Mucosa of descending colon (tissue), 3 donors: ENCODE measurements at regions not wholly inside any gene's neighbourhood (a gene's known extent, or its start where the extent isn't known, plus 50 kb on each side); places are given as distances from the start of the nearest gene placed in this dataset.

Experiments used
- ATAC-seq: fragments of 200-7000 bp; cut with Tn5 transposase; one replicate; pipeline ENCODE4 v1.9.1; 2020; ENCODE audit warnings: mild to moderate bottlenecking, moderate library complexity
- DNase-seq, 3 donors: peaks; one replicate each; pipeline ENCODE4 v3.0.0-alpha.2; 2020
- H3K36me3 ChIP-seq: fragments of 200-600 bp; one replicate; pipeline ENCODE4 v1.8.0; 2021; ENCODE audit warnings: low read depth, mild to moderate bottlenecking
- H3K4me1 ChIP-seq: fragments of 200-600 bp; one replicate; pipeline ENCODE4 v1.8.0; 2021; ENCODE audit warnings: low read depth, mild to moderate bottlenecking
- H3K4me3 ChIP-seq: fragments of 200-600 bp; one replicate; pipeline ENCODE4 v1.8.0; 2021; ENCODE audit warnings: mild to moderate bottlenecking
- H3K9me3 ChIP-seq: fragments of 200-600 bp; one replicate; pipeline ENCODE4 v1.8.0; 2021; ENCODE audit warnings: mild to moderate bottlenecking
- intact Hi-C, 2 donors: fragments of 100-400 bp; cut with DNase I in 1 of 2; cut with micrococcal nuclease in 1 of 2; formaldehyde crosslinking; loops; one replicate each; pipeline versions ENCODE4 v1.11.0 to v1.11.1; 2022; cut with DNase I, micrococcal nuclease
- TF ChIP-seq, protein P1 (sequence below): fragments of 200-600 bp; IDR thresholded peaks from one replicate; pipeline ENCODE4 v1.8.0; 2022; ENCODE audit warnings: antibody characterized with exemption, mild to moderate bottlenecking
- donor health status: DM: no; HTN: no; CAD: no; lungs with moderate emphysema.
- donor health status: DM: no; HTN: no; CAD: no.
- donor health status: DM: no; HTN: yes; CAD: no.

DNA sequence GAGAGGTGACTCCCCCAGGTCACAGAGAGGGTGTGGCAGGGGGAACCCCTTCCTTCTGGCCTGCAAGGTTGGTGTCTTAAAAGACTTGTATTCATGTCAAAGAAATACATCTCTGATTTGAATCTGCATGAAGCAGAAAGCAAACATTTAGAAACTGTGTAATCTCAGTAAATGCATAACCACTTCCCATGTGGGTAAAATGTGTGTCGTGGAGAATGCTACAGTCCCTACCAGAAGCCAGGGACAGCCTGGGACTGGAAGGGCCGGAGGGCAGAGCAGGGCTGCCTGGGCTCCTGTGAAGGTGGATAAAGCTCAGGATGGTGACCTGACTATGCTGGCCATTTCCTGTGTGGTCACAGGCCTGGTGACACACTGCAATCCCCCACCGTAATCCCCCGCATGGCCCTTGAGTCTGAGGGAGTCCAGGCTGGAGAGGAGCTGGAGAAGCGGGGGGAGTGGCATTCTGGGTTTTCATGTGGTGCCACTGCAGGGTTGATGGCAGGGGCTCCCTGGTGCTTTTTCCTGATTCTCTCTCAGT, 102.2 kb downstream of the LRRC30 start:
- DNase-seq (no peak), ATAC-seq (no peak)
- H3K9me3 ChIP-seq, result no peaks in the 10 kb centered on the region
- no peaks in the 10 kb centered on the region for H3K4me1 ChIP-seq
- no peak overlapping the region for H3K4me3 ChIP-seq
- no peaks in the 10 kb centered on the region for H3K36me3 ChIP-seq
- intact Hi-C loops, result no loop called here
- TF ChIP-seq, protein P1, sequence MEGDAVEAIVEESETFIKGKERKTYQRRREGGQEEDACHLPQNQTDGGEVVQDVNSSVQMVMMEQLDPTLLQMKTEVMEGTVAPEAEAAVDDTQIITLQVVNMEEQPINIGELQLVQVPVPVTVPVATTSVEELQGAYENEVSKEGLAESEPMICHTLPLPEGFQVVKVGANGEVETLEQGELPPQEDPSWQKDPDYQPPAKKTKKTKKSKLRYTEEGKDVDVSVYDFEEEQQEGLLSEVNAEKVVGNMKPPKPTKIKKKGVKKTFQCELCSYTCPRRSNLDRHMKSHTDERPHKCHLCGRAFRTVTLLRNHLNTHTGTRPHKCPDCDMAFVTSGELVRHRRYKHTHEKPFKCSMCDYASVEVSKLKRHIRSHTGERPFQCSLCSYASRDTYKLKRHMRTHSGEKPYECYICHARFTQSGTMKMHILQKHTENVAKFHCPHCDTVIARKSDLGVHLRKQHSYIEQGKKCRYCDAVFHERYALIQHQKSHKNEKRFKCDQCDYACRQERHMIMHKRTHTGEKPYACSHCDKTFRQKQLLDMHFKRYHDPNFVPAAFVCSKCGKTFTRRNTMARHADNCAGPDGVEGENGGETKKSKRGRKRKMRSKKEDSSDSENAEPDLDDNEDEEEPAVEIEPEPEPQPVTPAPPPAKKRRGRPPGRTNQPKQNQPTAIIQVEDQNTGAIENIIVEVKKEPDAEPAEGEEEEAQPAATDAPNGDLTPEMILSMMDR, result no peak

DNA sequence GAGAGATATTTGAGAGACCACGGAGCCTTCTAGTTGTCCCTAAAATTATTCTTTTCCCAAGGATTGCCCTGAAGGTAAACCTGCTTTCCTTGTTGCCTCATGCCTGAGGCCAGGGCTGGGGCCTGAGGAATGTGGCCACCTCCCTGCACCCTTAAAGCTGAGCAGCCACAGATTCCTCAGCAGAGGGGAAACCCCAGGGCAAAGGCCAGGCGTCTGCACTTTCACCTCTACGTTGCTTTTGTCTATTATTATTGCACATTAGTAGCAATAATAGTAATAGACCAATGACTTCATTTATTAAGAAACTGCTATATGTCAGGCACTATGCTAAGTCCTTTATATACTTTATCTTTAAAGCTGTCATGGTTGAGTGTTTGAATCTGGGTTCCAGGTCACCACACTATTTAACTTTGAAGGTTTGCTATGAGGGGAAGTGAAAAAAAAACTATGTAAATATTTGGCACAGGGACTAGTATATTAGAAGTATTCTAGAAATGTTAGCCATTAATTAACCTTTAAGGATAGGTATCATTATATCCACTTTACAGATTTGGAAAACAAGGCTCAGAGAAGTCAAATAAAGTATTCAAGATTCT, 104.2 kb downstream of the LRRC30 start:
- Histone ChIP-seq H3K4me3 (no peak overlapping the region), H3K4me1 (no peaks in the 10 kb centered on the region), H3K9me3 (no peaks in the 10 kb centered on the region), H3K36me3 (no peaks in the 10 kb centered on the region)
- ATAC-seq, result no peak
- no peak for DNase-seq
- intact Hi-C loops, result no loop called here
- TF ChIP-seq, protein P1, result no peak

DNA sequence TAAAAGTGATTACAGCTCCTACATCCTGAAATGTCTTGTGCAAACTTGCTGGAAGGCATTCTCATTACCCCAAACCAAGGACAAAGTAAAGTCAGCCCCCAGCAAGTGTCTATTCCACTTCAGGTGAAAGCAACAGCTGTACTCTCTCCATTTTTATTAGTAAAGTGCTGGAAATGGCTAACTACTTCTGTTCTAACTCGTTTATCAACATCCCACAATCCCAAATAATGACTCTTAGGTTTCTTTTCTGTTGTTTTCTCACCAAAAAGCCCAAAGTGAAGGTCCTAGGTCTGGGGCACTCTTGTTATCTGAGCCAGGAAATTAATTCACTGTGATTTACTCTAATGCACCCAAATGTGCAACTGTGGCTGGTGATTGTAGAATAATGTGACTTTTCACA, 105.7 kb downstream of the LRRC30 start:
- Histone ChIP-seq H3K36me3 (no peaks in the 10 kb centered on the region), H3K4me1 (no peaks in the 10 kb centered on the region), H3K4me3 (no peak overlapping the region), H3K9me3 (no peaks in the 10 kb centered on the region)
- DNase-seq (no peak), ATAC-seq (no peak)
- intact Hi-C loops, result no loop called here
- TF ChIP-seq, protein P1, result no peak

DNA sequence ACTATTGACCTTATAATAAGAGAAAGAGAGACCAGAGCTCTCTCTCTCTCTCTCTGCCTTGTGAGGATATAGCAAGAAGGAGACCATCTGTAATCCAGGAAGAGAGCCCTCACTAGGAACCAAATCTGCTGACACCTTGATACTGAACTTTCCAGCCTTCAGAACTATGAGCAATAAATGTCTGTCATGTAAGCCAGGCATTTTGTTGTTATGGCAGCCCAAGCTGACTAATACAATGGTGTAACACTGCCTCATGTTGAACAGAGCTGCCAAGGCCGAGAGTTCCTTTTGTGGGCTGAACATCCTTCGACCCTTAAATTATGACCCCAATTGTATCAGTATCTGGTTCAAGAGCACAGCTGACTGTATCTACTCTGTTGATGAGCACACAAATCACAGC, 108.0 kb downstream of the LRRC30 start:
- Histone ChIP-seq H3K4me3 (no peak overlapping the region), H3K36me3 (no peaks in the 10 kb centered on the region), H3K4me1 (no peaks in the 10 kb centered on the region), H3K9me3 (no peaks in the 10 kb centered on the region)
- no peak for DNase-seq
- intact Hi-C loops, result no loop called here
- ATAC-seq, result no peak
- TF ChIP-seq, protein P1, result no peak

DNA sequence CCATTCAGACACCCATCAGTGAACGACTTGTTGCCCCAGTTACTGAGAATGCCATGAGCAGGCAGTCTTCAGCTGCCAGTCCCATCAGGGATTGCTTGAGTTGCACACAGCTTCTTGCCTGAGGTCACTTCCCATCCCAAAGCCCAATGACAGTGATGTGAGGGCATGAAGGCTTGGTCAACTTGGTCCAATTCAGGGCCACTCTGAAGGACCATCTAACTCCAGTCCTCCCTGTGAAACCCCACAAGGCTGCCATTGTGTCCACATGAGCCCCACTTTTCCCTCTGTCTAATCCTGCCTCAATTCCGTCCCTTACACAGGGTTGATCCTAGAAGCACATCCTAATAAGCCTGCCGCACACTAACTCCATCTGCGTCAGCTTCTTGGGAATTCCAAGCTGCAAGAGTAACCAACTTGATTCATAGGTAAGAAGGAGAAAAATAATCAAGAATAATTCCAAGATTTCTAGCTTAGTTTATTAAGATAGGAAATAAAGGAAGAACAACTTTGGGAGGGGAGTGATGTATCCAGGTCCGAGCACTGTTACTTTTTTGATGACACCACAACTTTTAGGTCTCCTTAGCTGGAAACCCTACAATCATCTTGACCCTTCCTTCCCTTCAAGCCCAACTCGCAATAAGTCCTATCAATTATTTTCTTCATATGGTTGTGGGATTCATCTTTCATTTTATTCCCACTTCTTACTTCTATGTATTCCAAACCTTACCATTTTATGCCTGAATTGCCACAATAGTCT, 110.9 kb downstream of the LRRC30 start:
- ATAC-seq (no peak), DNase-seq (no peak)
- Histone ChIP-seq H3K36me3 (no peaks in the 10 kb centered on the region), H3K4me3 (no peak overlapping the region), H3K4me1 (no peaks in the 10 kb centered on the region), H3K9me3 (no peaks in the 10 kb centered on the region)
- TF ChIP-seq, protein P1, result no peak
- intact Hi-C loops, result no loop called here
